ENCODE measurements at regions not wholly inside any gene's neighbourhood (a gene's known extent, or its start where the extent isn't known, plus 50 kb on each side); places are given as distances from the start of the nearest gene placed in this dataset.
"Not testable (repeated sequence)": the region's sequence is repeated elsewhere in the genome, so short reads cannot be mapped to it uniquely, and the experiment has no call there.

- no peak overlapping the region for H3K4me3 ChIP-seq
- TF ChIP-seq POLR2A (IDR thresholded peaks at IDR 0.05) (no peak), CTCF (IDR thresholded peaks at IDR 0.05) (no peak)
- DNase-seq = no peak
- no peak overlapping the region for H3K27ac ChIP-seq
- no peaks in the 10 kb centered on the region for H3K36me3 ChIP-seq
- H3K9me3 ChIP-seq = no peaks in the 10 kb centered on the region
- H3K27me3 ChIP-seq = no peaks in the 10 kb centered on the region
- H3K4me1 ChIP-seq = no peaks in the 10 kb centered on the region
Measured at GRCh38 chr14:80298491-80299017, 87.2 kb upstream of the DIO2 start.

- H3K9me3 ChIP-seq = no peaks in the 10 kb centered on the region
- no peaks in the 10 kb centered on the region for H3K36me3 ChIP-seq
- no peak overlapping the region for H3K4me3 ChIP-seq
- H3K27ac ChIP-seq = no peak overlapping the region
- no peak for TF ChIP-seq CTCF (IDR thresholded peaks at IDR 0.05)
- TF ChIP-seq POLR2A (IDR thresholded peaks at IDR 0.05) = no peak
- no peaks in the 10 kb centered on the region for H3K27me3 ChIP-seq
- no peak for DNase-seq
- H3K4me1 ChIP-seq = no peaks in the 10 kb centered on the region
Measured at GRCh38 chr14:80291101-80291500, 79.8 kb upstream of the DIO2 start.

- H3K4me1 ChIP-seq, H3K36me3 ChIP-seq, H3K27ac ChIP-seq, H3K4me3 ChIP-seq, H3K27me3 ChIP-seq, H3K9me3 ChIP-seq, DNase-seq: not testable (repeated sequence)
Measured at GRCh38 chr14:80286744-80287143, 75.4 kb upstream of the DIO2 start.

- Histone ChIP-seq H3K27me3 (no peaks in the 10 kb centered on the region), H3K4me3 (no peak overlapping the region), H3K4me1 (no peaks in the 10 kb centered on the region), H3K27ac (no peak overlapping the region), H3K9me3 (no peaks in the 10 kb centered on the region), H3K36me3 (no peaks in the 10 kb centered on the region)
- DNase-seq = no peak
- no peak for TF ChIP-seq CTCF (IDR thresholded peaks at IDR 0.05)
- TF ChIP-seq POLR2A (IDR thresholded peaks at IDR 0.05) = no peak
Measured at GRCh38 chr14:80278293-80279023, 67.2 kb upstream of the DIO2 start.

GRCh38 chr14:80275208-80275850 lies 64.0 kb upstream of the DIO2 start:
- no peak overlapping the region for H3K4me3 ChIP-seq
- no peaks in the 10 kb centered on the region for H3K9me3 ChIP-seq
- no peaks in the 10 kb centered on the region for H3K4me1 ChIP-seq
- no peaks in the 10 kb centered on the region for H3K27me3 ChIP-seq
- no peak overlapping the region for H3K27ac ChIP-seq
- no peak for TF ChIP-seq CTCF (IDR thresholded peaks at IDR 0.05)
- TF ChIP-seq POLR2A (IDR thresholded peaks at IDR 0.05) = no peak
- H3K36me3 ChIP-seq = no peaks in the 10 kb centered on the region
- DNase-seq = no peak

GRCh38 chr14:80274310-80274709 lies 63.0 kb upstream of the DIO2 start:
- H3K36me3 ChIP-seq, H3K27ac ChIP-seq, H3K27me3 ChIP-seq, DNase-seq, H3K4me3 ChIP-seq, H3K4me1 ChIP-seq, H3K9me3 ChIP-seq: not testable (repeated sequence)
